Mononuclear cell (primary cell): ENCODE measurements at regions not wholly inside any gene's neighbourhood (a gene's known extent, or its start where the extent isn't known, plus 50 kb on each side); places are given as distances from the start of the nearest gene placed in this dataset.

Experiments used
- H3K27me3 ChIP-seq: 2 replicates; pipeline ENCODE4 v1.6.0; 2011; ENCODE audit warnings: low read length, control low read depth; ENCODE audit not compliant: insufficient read depth
- H3K4me1 ChIP-seq: 2 replicates; pipeline ENCODE4 v1.5.1; 2011; ENCODE audit warnings: mild to moderate bottlenecking, low read length, control low read depth; ENCODE audit not compliant: insufficient read depth
- H3K4me3 ChIP-seq: 2 replicates; pipeline ENCODE4 v1.5.1; 2011; ENCODE audit warnings: mild to moderate bottlenecking, low read length, moderate library complexity
- H3K9me3 ChIP-seq: 2 replicates; pipeline ENCODE4 v1.5.1; 2011; ENCODE audit warnings: low read depth, mild to moderate bottlenecking, control low read depth, low read length

DNA sequence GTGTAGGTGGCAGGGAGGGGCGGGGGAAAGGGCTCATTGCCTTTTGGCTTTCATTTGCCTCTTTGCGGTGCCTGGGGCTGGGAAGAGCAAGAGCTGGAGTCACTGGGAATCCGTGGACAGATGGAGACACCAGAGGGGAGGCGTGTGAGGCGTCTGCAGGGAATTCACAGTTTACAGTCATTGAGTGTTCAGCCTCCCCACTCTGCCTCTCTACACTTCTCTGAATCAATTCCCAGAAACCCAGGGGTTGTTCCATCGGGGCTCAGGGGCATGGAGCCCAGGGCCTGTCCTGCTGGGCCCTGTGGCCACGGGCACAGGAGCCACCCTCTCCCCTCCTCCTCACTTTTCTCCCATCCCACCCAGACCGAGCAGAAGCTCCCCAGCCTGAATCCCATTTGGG lies 160.5 kb upstream of the NAV2 start:
- Histone ChIP-seq H3K4me1 (no peaks in the 10 kb centered on the region), H3K9me3 (no peaks in the 10 kb centered on the region), H3K27me3 (no peaks in the 10 kb centered on the region), H3K4me3 (no peak overlapping the region)

- no peaks in the 10 kb centered on the region for H3K27me3 ChIP-seq
- H3K9me3 ChIP-seq: no peaks in the 10 kb centered on the region
- no peaks in the 10 kb centered on the region for H3K4me1 ChIP-seq
- H3K4me3 ChIP-seq: no peak overlapping the region
Observed at GRCh38 chr11:19551457-19551856, 161.2 kb upstream of the NAV2 start.

DNA sequence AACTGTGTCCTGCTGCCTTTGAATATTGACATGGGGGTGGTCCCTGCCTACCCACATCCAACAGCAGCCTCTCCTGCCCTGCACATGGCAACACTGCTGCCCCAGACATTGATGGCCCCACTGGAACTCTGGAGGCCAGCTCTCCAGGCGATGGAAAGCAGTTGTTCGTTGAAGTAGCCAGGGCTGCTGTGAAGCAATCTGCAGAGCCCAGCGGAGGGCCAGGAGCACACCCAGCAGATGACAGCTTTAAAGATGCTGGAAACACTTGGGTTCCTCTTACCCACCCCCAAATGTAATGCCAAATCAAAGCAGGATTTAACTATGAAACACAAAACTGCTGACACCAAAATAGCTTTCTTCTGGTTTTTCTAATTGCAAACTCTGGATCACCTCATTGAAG lies 165.6 kb upstream of the NAV2 start:
- Histone ChIP-seq H3K4me1 (no peaks in the 10 kb centered on the region), H3K9me3 (no peaks in the 10 kb centered on the region), H3K27me3 (peaks cover 2% of the 10 kb centered on the region), H3K4me3 (no peak overlapping the region)

GRCh38 chr11:19546325-19546724 lies 166.3 kb upstream of the NAV2 start:
- Histone ChIP-seq H3K9me3 (no peaks in the 10 kb centered on the region), H3K4me3 (no peak overlapping the region), H3K4me1 (no peaks in the 10 kb centered on the region), H3K27me3 (peaks cover 2% of the 10 kb centered on the region)

DNA sequence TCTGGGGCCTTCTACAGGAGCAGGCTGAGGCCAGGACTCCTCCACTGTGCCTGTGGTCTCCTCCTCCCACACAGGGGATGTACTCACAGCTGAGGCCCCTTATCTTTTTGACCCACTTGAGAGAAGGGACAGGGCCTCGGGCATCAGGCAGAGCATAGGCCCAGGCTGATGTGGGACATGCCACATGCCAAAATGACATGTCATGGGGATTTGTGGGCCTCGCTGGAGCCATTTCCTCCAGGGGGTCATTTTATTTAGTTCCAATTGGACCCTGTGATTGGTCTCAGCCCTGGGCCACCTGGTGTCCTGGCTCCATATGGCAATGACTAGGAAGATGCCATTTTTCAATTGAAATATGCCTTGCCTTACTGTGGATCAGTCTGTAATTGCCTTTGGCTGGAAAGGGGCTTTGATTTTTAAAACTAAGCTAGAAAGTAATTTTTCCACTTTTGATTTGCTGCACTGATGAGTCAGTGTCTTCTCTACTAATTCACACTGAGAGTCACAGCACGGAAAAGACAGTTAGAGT lies 171.1 kb upstream of the NAV2 start:
- Histone ChIP-seq H3K4me1 (no peaks in the 10 kb centered on the region), H3K27me3 (peaks cover 2% of the 10 kb centered on the region), H3K4me3 (no peak overlapping the region), H3K9me3 (no peaks in the 10 kb centered on the region)

DNA sequence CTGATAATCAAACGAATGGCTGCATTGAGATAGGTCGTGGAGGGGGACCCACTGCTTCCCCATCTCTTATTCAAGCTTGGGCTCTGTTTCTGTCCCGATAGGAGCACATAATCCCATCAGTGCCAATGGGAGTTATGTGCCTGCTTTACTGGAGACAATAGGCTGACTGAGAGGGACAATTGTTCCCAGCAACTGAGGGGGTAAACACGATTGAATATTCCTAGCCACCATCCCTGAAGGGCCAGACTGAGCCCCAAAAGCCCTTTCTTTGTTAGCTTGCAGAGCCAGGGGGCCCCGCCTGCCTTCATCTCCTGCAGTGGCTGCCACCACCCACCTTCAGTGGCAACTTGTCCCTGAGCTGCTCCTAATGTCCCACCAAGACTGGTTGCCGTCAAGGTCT lies 172.8 kb upstream of the NAV2 start:
- H3K4me3 ChIP-seq: no peak overlapping the region
- H3K27me3 ChIP-seq: peaks cover 2% of the 10 kb centered on the region
- no peaks in the 10 kb centered on the region for H3K4me1 ChIP-seq
- no peaks in the 10 kb centered on the region for H3K9me3 ChIP-seq

DNA sequence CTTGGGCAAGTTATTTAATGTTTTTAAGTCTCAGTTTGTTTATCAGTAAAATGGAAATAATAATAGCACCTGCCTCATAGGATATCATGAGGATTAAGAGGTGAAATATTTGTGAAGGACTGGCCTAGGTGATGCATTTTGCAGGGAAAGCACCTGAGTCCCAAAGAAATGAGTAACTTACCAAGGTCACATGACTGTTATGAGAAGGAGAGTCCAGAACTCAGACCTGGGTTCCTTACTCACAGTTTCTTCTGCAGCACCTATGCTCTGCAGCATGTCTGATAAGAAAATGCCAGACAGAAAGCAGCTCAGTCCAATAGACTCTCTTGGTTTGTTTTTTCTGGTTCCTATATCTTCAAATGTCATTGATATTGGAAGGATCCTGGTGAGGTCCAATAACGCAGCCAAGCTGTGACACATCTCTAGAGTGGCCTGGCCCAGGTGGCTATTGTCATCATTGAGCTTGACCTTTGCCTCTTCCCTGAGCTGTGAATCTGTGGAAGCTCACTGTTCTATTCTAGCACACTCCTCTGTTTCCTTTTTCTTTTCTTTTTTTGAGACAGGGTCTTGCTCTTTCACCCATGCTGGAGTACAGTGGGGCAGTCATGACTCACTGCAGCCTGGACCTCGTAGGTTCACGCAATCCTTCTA lies 174.7 kb upstream of the NAV2 start:
- no peak overlapping the region for H3K4me3 ChIP-seq
- H3K27me3 ChIP-seq: peaks cover under 1% of the 10 kb centered on the region
- no peaks in the 10 kb centered on the region for H3K9me3 ChIP-seq
- H3K4me1 ChIP-seq: no peaks in the 10 kb centered on the region

GRCh38 chr11:19536131-19536530 lies 176.5 kb upstream of the NAV2 start:
- Histone ChIP-seq H3K9me3 (no peaks in the 10 kb centered on the region), H3K27me3 (no peaks in the 10 kb centered on the region), H3K4me3 (no peak overlapping the region), H3K4me1 (no peaks in the 10 kb centered on the region)

GRCh38 chr11:19530505-19530904 lies 182.1 kb upstream of the NAV2 start:
- Histone ChIP-seq H3K9me3 (no peaks in the 10 kb centered on the region), H3K4me3 (no peak overlapping the region), H3K27me3 (no peaks in the 10 kb centered on the region), H3K4me1 (no peaks in the 10 kb centered on the region)

DNA sequence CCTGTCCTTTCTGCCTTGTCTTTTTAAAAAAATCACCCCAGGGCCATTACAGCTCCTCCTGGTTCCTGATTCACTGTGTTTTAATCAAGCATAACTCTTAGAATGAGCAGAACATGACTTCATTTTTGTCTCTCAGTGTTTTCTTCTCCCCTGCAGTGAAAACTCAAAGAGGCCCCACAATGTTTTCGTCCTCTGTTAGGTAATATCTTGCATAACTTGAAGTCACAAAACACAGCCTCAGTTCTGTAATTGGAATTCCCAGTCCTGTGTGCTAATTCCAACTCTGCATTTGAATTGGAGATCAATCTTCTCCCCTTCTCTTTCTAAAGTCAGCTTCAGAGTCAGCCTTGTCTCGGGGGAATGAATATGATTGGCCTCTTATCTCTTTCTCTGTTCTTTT lies 186.5 kb upstream of the NAV2 start:
- Histone ChIP-seq H3K9me3 (no peaks in the 10 kb centered on the region), H3K27me3 (no peaks in the 10 kb centered on the region)

DNA sequence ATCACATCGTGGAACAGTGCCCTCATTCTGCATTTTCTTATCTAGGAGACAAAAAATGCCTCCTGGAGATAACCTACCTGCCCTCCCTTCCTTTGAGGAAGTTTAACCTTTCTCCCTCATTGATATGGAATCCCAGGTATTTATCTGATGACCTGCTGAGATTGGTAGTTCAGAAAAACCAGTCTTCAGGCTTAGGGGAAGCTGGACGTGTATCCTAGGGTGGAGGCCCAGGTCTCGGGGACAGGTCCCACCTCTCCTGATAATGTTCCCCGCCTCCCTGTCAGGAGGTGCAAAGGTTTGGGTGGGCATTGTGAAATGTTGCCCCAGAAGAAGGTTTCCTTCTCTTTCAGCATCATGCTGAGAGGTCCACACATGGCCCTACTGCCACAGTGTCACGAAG lies 186.9 kb upstream of the NAV2 start:
- no peaks in the 10 kb centered on the region for H3K4me1 ChIP-seq
- no peaks in the 10 kb centered on the region for H3K27me3 ChIP-seq
- no peaks in the 10 kb centered on the region for H3K9me3 ChIP-seq
- no peak overlapping the region for H3K4me3 ChIP-seq

More for the DNA sequence above, 186.5 kb upstream of the NAV2 start:
- Histone ChIP-seq H3K4me1 (no peaks in the 10 kb centered on the region), H3K4me3 (no peak overlapping the region)

GRCh38 chr11:19525276-19525675 lies 187.4 kb upstream of the NAV2 start:
- H3K9me3 ChIP-seq: no peaks in the 10 kb centered on the region
- H3K27me3 ChIP-seq: no peaks in the 10 kb centered on the region
- no peaks in the 10 kb centered on the region for H3K4me1 ChIP-seq
- no peak overlapping the region for H3K4me3 ChIP-seq

DNA sequence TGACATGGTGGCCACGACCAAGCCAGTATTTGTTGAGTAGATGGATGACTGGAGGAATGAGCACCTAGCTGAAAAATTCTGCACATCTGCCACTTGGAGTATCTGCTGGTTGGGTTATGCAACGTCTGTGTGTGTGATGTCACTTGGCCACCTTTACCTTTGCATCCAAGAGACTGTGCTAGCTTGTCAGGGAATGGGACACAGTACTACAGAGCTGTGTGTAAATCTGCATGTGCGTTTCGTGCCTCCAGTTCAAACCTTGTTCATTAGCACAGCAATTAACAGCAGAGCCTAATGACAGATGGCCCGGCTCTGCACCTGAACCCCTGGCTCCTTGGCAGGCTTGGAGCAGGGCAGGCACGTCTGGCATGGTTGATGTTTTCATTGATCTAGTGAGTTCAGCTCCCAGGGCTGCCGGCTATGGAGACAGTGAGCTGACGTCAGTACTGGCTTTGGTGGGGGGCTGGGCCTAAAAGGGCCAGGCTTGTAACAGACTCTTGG lies 188.4 kb upstream of the NAV2 start:
- no peaks in the 10 kb centered on the region for H3K9me3 ChIP-seq
- no peak overlapping the region for H3K4me3 ChIP-seq
- no peaks in the 10 kb centered on the region for H3K27me3 ChIP-seq
- H3K4me1 ChIP-seq: no peaks in the 10 kb centered on the region

GRCh38 chr11:19520681-19521080 lies 192.0 kb upstream of the NAV2 start:
- no peaks in the 10 kb centered on the region for H3K27me3 ChIP-seq
- H3K9me3 ChIP-seq: no peaks in the 10 kb centered on the region
- no peaks in the 10 kb centered on the region for H3K4me1 ChIP-seq
- no peak overlapping the region for H3K4me3 ChIP-seq

DNA sequence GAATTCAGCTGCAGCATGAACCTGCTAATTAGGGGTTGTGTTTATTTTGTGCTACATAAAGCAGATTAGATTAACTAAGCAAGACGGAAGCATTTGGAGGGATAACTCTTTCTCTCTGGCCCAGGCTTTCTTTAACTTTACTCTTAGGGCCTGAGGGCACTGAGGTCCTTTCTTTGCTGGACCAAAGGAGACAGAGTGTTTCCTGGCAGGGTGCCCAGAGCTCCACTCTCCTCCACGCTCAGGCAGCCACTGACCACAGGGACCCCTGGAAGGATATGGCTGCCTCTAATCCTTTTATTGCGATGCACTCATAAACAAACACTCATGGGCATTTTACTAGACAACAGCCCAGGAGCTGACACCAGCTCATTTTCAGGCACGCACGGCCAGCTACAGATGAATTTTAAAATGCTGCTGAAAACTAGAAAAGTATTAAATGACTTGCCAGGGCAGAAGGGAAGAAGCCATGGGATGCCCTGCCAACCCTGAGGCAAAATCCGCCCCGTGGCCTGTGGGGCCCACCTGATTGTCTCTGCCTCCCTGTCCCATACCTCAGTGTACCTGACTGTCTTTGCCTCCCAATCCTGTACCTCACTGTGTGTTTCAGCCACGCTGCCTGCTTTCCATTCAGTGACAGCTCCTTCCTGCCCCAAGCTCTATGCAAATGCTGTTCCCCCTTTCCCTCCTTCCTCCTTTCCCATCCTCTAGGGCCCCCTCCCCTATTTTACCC lies 192.6 kb upstream of the NAV2 start:
- Histone ChIP-seq H3K4me1 (no peaks in the 10 kb centered on the region), H3K4me3 (no peak overlapping the region)

GRCh38 chr11:19519353-19519752 lies 193.3 kb upstream of the NAV2 start:
- H3K4me1 ChIP-seq: no peaks in the 10 kb centered on the region
- no peaks in the 10 kb centered on the region for H3K27me3 ChIP-seq
- no peaks in the 10 kb centered on the region for H3K9me3 ChIP-seq
- H3K4me3 ChIP-seq: no peak overlapping the region

More for the DNA sequence above, 192.6 kb upstream of the NAV2 start:
- H3K9me3 ChIP-seq: no peaks in the 10 kb centered on the region
- no peaks in the 10 kb centered on the region for H3K27me3 ChIP-seq
